ENCODE measurements at regions not wholly inside any gene's neighbourhood (a gene's known extent, or its start where the extent isn't known, plus 50 kb on each side); places are given as distances from the start of the nearest gene placed in this dataset.

DNA sequence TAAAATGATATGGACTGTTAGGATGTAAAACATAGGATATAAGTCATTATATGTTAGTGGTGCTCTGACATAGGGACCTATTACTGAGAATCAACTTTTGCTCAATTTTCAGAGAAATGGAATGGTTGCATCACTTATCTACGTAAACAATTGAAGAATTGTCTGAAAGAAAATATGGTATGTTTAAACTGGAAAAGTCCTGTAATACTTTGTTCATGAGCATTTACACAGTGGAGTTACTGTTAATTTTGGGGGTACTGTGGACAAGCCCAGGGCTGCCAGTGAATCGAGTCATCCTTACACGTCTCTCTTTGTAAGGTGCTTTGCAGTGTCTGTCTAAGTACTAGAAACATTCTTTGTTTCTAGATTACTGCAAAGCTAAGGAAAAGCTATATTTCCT is 152.0 kb downstream of the ZNF22 start:
- TF ChIP-seq TEAD1 (CRISPR knock-in tag; IDR thresholded peaks at IDR 0.05): no peak
- TF ChIP-seq, protein P1, sequence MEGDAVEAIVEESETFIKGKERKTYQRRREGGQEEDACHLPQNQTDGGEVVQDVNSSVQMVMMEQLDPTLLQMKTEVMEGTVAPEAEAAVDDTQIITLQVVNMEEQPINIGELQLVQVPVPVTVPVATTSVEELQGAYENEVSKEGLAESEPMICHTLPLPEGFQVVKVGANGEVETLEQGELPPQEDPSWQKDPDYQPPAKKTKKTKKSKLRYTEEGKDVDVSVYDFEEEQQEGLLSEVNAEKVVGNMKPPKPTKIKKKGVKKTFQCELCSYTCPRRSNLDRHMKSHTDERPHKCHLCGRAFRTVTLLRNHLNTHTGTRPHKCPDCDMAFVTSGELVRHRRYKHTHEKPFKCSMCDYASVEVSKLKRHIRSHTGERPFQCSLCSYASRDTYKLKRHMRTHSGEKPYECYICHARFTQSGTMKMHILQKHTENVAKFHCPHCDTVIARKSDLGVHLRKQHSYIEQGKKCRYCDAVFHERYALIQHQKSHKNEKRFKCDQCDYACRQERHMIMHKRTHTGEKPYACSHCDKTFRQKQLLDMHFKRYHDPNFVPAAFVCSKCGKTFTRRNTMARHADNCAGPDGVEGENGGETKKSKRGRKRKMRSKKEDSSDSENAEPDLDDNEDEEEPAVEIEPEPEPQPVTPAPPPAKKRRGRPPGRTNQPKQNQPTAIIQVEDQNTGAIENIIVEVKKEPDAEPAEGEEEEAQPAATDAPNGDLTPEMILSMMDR (IDR thresholded peaks at IDR 0.05): no peak
- no peak for TF ChIP-seq NR2C2 (CRISPR knock-in tag; IDR thresholded peaks at IDR 0.05)
- TF ChIP-seq, protein P2, sequence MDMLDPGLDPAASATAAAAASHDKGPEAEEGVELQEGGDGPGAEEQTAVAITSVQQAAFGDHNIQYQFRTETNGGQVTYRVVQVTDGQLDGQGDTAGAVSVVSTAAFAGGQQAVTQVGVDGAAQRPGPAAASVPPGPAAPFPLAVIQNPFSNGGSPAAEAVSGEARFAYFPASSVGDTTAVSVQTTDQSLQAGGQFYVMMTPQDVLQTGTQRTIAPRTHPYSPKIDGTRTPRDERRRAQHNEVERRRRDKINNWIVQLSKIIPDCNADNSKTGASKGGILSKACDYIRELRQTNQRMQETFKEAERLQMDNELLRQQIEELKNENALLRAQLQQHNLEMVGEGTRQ (CRISPR knock-in tag; IDR thresholded peaks at IDR 0.05): no peak
- no peak for TF ChIP-seq TEAD4 (CRISPR knock-in tag; IDR thresholded peaks at IDR 0.05)
- TF ChIP-seq ZNF671 (CRISPR knock-in tag; IDR thresholded peaks at IDR 0.05): no peak
- TF ChIP-seq TP53 (CRISPR knock-in tag; IDR thresholded peaks at IDR 0.05): no peak
